T47D (cell line): ENCODE measurements at regions not wholly inside any gene's neighbourhood (a gene's known extent, or its start where the extent isn't known, plus 50 kb on each side); places are given as distances from the start of the nearest gene placed in this dataset.

Experiments used
- DNase-seq, 2 experiments: peaks; one replicate each; pipeline versions ENCODE4 v3.0.0 to v3.0.0-alpha.2; 2011 to 2012; ENCODE audit warnings: low read depth in 1 of 2, low spot score in 1 of 2
- JUND ChIP-seq: IDR thresholded peaks from 2 replicates; pipeline ENCODE4 v1.6.1; 2012; ENCODE audit warnings: low read depth
- in situ Hi-C: cut with HindIII; loops from 2 replicates; pipeline ENCODE4 v1.10.0; 2016; ENCODE audit warnings: low sequenced_read_pairs, low pct_unique_long_range_greater_than_20kb

GRCh38 chr4:11160288-11160687 is 268.4 kb downstream of the HS3ST1 start:
- TF ChIP-seq JUND: no peak
- DNase-seq: no peak
- in situ Hi-C loops: no loop called here

GRCh38 chr4:11158971-11159370 is 269.7 kb downstream of the HS3ST1 start:
- DNase-seq: no peak
- in situ Hi-C loops: no loop called here
- TF ChIP-seq JUND: no peak

- in situ Hi-C loops: no loop called here
- DNase-seq: no peak
- TF ChIP-seq JUND: no peak
Observed at GRCh38 chr4:11155208-11155867, 273.4 kb downstream of the HS3ST1 start.

- in situ Hi-C loops: no loop called here
- DNase-seq: no peak
- TF ChIP-seq JUND: no peak
Observed at GRCh38 chr4:11153171-11153750, 275.4 kb downstream of the HS3ST1 start.

GRCh38 chr4:11152684-11153083 is 276.0 kb downstream of the HS3ST1 start:
- no peak for DNase-seq
- in situ Hi-C loops: no loop called here
- no peak for TF ChIP-seq JUND

GRCh38 chr4:11151500-11151899 is 277.2 kb downstream of the HS3ST1 start:
- in situ Hi-C loops: no loop called here
- DNase-seq: no peak
- no peak for TF ChIP-seq JUND

- TF ChIP-seq JUND: no peak
- DNase-seq: no peak
- in situ Hi-C loops: no loop called here
Observed at GRCh38 chr4:11149612-11150259, 279.0 kb downstream of the HS3ST1 start.

- DNase-seq: no peak
- no peak for TF ChIP-seq JUND
- in situ Hi-C loops: no loop called here
Observed at GRCh38 chr4:11139871-11140270, 288.8 kb downstream of the HS3ST1 start.

- in situ Hi-C loops: no loop called here
- no peak for DNase-seq
- no peak for TF ChIP-seq JUND
Observed at GRCh38 chr4:11138964-11139363, 289.7 kb downstream of the HS3ST1 start.

GRCh38 chr4:11134705-11135104 is 294.0 kb downstream of the HS3ST1 start:
- in situ Hi-C loops: no loop called here
- no peak for DNase-seq
- TF ChIP-seq JUND: no peak

GRCh38 chr4:11133868-11134267 is 294.8 kb downstream of the HS3ST1 start:
- TF ChIP-seq JUND: no peak
- in situ Hi-C loops: no loop called here
- no peak for DNase-seq

- no peak for DNase-seq
- TF ChIP-seq JUND: no peak
- in situ Hi-C loops: no loop called here
Observed at GRCh38 chr4:11132478-11132877, 296.2 kb downstream of the HS3ST1 start.

- no peak for TF ChIP-seq JUND
- in situ Hi-C loops: no loop called here
- no peak for DNase-seq
Observed at GRCh38 chr4:11131491-11131890, 297.2 kb downstream of the HS3ST1 start.
